Smooth muscle cell (in vitro differentiated cells): ENCODE measurements at regions not wholly inside any gene's neighbourhood (a gene's known extent, or its start where the extent isn't known, plus 50 kb on each side); places are given as distances from the start of the nearest gene placed in this dataset.

ENCODE experiments used
- DNase-seq: peaks from one replicate; lab custom pipeline; 2025; ENCODE audit not compliant: unreplicated experiment; lab: John Stamatoyannopoulos, UW
- H2AFZ ChIP-seq: fragments of 200-600 bp; sonication (generic); 2 replicates; pipeline ENCODE4 v1.6.0; 2016; ENCODE audit warnings: antibody characterized with exemption, low read depth, mild to moderate bottlenecking
- H3F3A ChIP-seq: fragments of 200-600 bp; sonication (generic); 2 replicates; pipeline ENCODE4 v1.6.0; 2017; ENCODE audit warnings: antibody characterized with exemption, low read depth
- H3K27ac ChIP-seq: fragments of 200-600 bp; sonication (generic); 2 replicates; pipeline ENCODE4 v1.5.1; 2016; ENCODE audit warnings: low read depth, mild to moderate bottlenecking
- H3K27me3 ChIP-seq: fragments of 200-600 bp; sonication (generic); 2 replicates; pipeline ENCODE4 v1.6.1; 2016; ENCODE audit warnings: low read depth, mild to moderate bottlenecking
- H3K36me3 ChIP-seq: fragments of 200-600 bp; sonication (generic); 2 replicates; pipeline ENCODE4 v1.5.1; 2016; ENCODE audit warnings: low read depth
- H3K4me1 ChIP-seq: fragments of 200-600 bp; sonication (generic); 2 replicates; pipeline ENCODE4 v1.5.1; 2016; ENCODE audit warnings: low read depth
- H3K4me2 ChIP-seq: fragments of 200-600 bp; sonication (generic); 2 replicates; pipeline ENCODE4 v1.6.0; 2016; ENCODE audit warnings: mild to moderate bottlenecking
- H3K4me3 ChIP-seq: fragments of 200-600 bp; sonication (generic); 2 replicates; pipeline ENCODE4 v1.5.1; 2016; ENCODE audit warnings: mild to moderate bottlenecking
- H3K79me2 ChIP-seq: fragments of 200-600 bp; sonication (generic); 2 replicates; pipeline ENCODE4 v1.6.0; 2016; ENCODE audit warnings: low read depth, mild to moderate bottlenecking
- H3K9ac ChIP-seq: fragments of 200-600 bp; sonication (generic); 2 replicates; pipeline ENCODE4 v1.6.0; 2016; ENCODE audit warnings: low read depth
- H3K9me3 ChIP-seq: fragments of 200-600 bp; sonication (generic); replicated peaks from 2 replicates; pipeline ENCODE4 v1.5.1; 2016; ENCODE audit warnings: low read depth
- H4K20me1 ChIP-seq: fragments of 200-600 bp; sonication (generic); 2 replicates; pipeline ENCODE4 v1.6.0; 2016; ENCODE audit warnings: low read depth
- CTCF ChIP-seq: fragments of 200-600 bp; sonication (generic); IDR thresholded peaks from 2 replicates; pipeline ENCODE4 v1.5.1; 2017; ENCODE audit warnings: borderline replicate concordance, mild to moderate bottlenecking, antibody characterized with exemption; ENCODE audit not compliant: insufficient read depth, poor library complexity, severe bottlenecking
- WGBS: methylation state at CpG from one replicate; pipeline ENCODE4 v1.1.7; 2016; ENCODE audit warnings: low lambda C conversion rate; 5-methylcytosine and 5-hydroxymethylcytosine counted together

- H2AFZ ChIP-seq: peak overlapping the region; percentile 87
- no peaks in the 10 kb centered on the region for H3K79me2 ChIP-seq
- H4K20me1 ChIP-seq: no peaks in the 10 kb centered on the region
- H3K9me3 ChIP-seq: no peaks in the 10 kb centered on the region
- H3K4me2 ChIP-seq: peak overlapping the region; percentile 25
- H3F3A ChIP-seq: no peaks in the 10 kb centered on the region
- 39% methylated on average over 2 of the region's 2 CpGs for WGBS
- H3K4me1 ChIP-seq: peaks cover 33% of the 10 kb centered on the region
- no peak for TF ChIP-seq CTCF
- peak overlapping the region; percentile 41 for H3K9ac ChIP-seq
- H3K27ac ChIP-seq: peak overlapping the region; percentile 91
- H3K36me3 ChIP-seq: no peaks in the 10 kb centered on the region
- no peak overlapping the region for H3K4me3 ChIP-seq
- DNase-seq: no peak
- H3K27me3 ChIP-seq: no peaks in the 10 kb centered on the region
Measured at GRCh38 chr9:16044579-16044881, 491.7 kb downstream of the CCDC171 start.

- Histone ChIP-seq H3K4me2 (no peak overlapping the region), H3K27ac (peak overlapping the region; percentile 91), H2AFZ (no peak overlapping the region), H3F3A (no peaks in the 10 kb centered on the region), H3K4me1 (peaks cover 22% of the 10 kb centered on the region), H3K9me3 (no peaks in the 10 kb centered on the region), H4K20me1 (no peaks in the 10 kb centered on the region), H3K36me3 (no peaks in the 10 kb centered on the region), H3K9ac (no peak overlapping the region), H3K79me2 (no peaks in the 10 kb centered on the region), H3K27me3 (no peaks in the 10 kb centered on the region), H3K4me3 (no peak overlapping the region)
- no peak for TF ChIP-seq CTCF
- no peak for DNase-seq
- WGBS: 96% methylated on average over 2 of the region's 2 CpGs
Measured at GRCh38 chr9:16045651-16046280, 492.9 kb downstream of the CCDC171 start.

GRCh38 chr9:16046713-16047112 is 493.9 kb downstream of the CCDC171 start:
- 44% methylated on average over 5 of the region's 5 CpGs for WGBS
- no peak overlapping the region for H3K4me2 ChIP-seq

More at GRCh38 chr9:16046713-16047112, 493.9 kb downstream of the CCDC171 start:
- H3K9me3 ChIP-seq: no peaks in the 10 kb centered on the region
- H3K27me3 ChIP-seq: no peaks in the 10 kb centered on the region
- no peak for DNase-seq
- H3K9ac ChIP-seq: no peak overlapping the region
- H3K4me1 ChIP-seq: peaks cover 14% of the 10 kb centered on the region
- no peaks in the 10 kb centered on the region for H3K79me2 ChIP-seq
- H3K36me3 ChIP-seq: no peaks in the 10 kb centered on the region
- H2AFZ ChIP-seq: no peak overlapping the region
- no peak overlapping the region for H3K27ac ChIP-seq
- H3K4me3 ChIP-seq: no peak overlapping the region
- no peaks in the 10 kb centered on the region for H3F3A ChIP-seq
- H4K20me1 ChIP-seq: no peaks in the 10 kb centered on the region
- TF ChIP-seq CTCF: no peak
